GM23338 (cell line): ENCODE measurements at regions not wholly inside any gene's neighbourhood (a gene's known extent, or its start where the extent isn't known, plus 50 kb on each side); places are given as distances from the start of the nearest gene placed in this dataset.

Experiments used
- ATAC-seq: fragments of 200-7000 bp; cut with Tn5 transposase; 3 replicates; pipeline ENCODE4 v1.9.1; 2020
- DNase-seq: peaks from one replicate; pipeline ENCODE4 v3.0.0-alpha.2; 2015; ENCODE audit warnings: low spot score
- H2AFZ ChIP-seq: fragments of 200-600 bp; sonication (generic); 2 replicates; pipeline ENCODE4 v1.8.0; 2016; ENCODE audit warnings: antibody characterized with exemption, mild to moderate bottlenecking, moderate library complexity
- H3F3A ChIP-seq: fragments of 200-600 bp; sonication (generic); replicated peaks from 2 replicates; pipeline ENCODE4 v1.8.0; 2017; ENCODE audit warnings: antibody characterized with exemption, mixed run types, low read depth
- H3K27ac ChIP-seq: fragments of 200-600 bp; sonication (generic); 2 replicates; pipeline ENCODE4 v1.6.1; 2016; ENCODE audit warnings: low read depth
- H3K27me3 ChIP-seq: fragments of 200-600 bp; sonication (generic); 2 replicates; pipeline ENCODE4 v1.8.0; 2016; ENCODE audit warnings: mild to moderate bottlenecking, mixed run types, moderate library complexity; ENCODE audit not compliant: insufficient read depth
- H3K36me3 ChIP-seq: fragments of 200-600 bp; sonication (generic); 2 replicates; pipeline ENCODE4 v1.8.0; 2016; ENCODE audit warnings: mild to moderate bottlenecking; ENCODE audit not compliant: insufficient read depth
- H3K4me1 ChIP-seq: fragments of 200-600 bp; sonication (generic); 2 replicates; pipeline ENCODE4 v1.8.0; 2016; ENCODE audit warnings: mild to moderate bottlenecking, moderate library complexity; ENCODE audit not compliant: insufficient read depth
- H3K4me2 ChIP-seq: fragments of 200-600 bp; sonication (generic); 2 replicates; pipeline ENCODE4 v1.7.1; 2017; ENCODE audit warnings: mixed run types
- H3K4me3 ChIP-seq: fragments of 200-600 bp; sonication (generic); 2 replicates; pipeline ENCODE4 v1.6.1; 2016; ENCODE audit warnings: mixed run types
- H3K79me2 ChIP-seq: fragments of 200-600 bp; sonication (generic); replicated peaks from 2 replicates; pipeline ENCODE4 v1.8.0; 2017; ENCODE audit warnings: mild to moderate bottlenecking; ENCODE audit not compliant: insufficient read depth
- H3K9me2 ChIP-seq: fragments of 200-600 bp; sonication (generic); 2 replicates; pipeline ENCODE4 v1.8.0; 2017; ENCODE audit not compliant: insufficient read depth
- H4K20me1 ChIP-seq: fragments of 200-600 bp; sonication (generic); replicated peaks from 2 replicates; pipeline ENCODE4 v1.8.0; 2017; ENCODE audit warnings: mild to moderate bottlenecking; ENCODE audit not compliant: insufficient read depth
- H3K27ac Mint-ChIP-seq: 2 replicates; pipeline ENCODE4 v1.8.0; 2020; ENCODE audit warnings: inconsistent platforms, mild to moderate bottlenecking, moderate library complexity, mixed read lengths
- H3K27me3 Mint-ChIP-seq: 3 replicates; pipeline ENCODE4 v1.8.0; 2022; ENCODE audit warnings: low read depth, mild to moderate bottlenecking, moderate library complexity, mixed read lengths, inconsistent platforms; ENCODE audit not compliant: insufficient read depth, poor library complexity
- H3K36me3 Mint-ChIP-seq: 3 replicates; pipeline ENCODE4 v1.8.0; 2021; ENCODE audit warnings: low read depth, mild to moderate bottlenecking, inconsistent platforms, moderate library complexity, mixed read lengths
- H3K4me1 Mint-ChIP-seq: 3 replicates; pipeline ENCODE4 v1.8.0; 2020; ENCODE audit warnings: mild to moderate bottlenecking, inconsistent platforms, mixed read lengths
- H3K4me3 Mint-ChIP-seq: 3 replicates; pipeline ENCODE4 v1.8.0; 2021; ENCODE audit warnings: moderate library complexity, mild to moderate bottlenecking, inconsistent platforms, mixed read lengths
- H3K9me3 Mint-ChIP-seq: 3 replicates; pipeline ENCODE4 v1.8.0; 2020; ENCODE audit warnings: moderate library complexity, mild to moderate bottlenecking, inconsistent platforms, mixed read lengths
- CREB1 ChIP-seq: fragments of 250-450 bp; sonication (Bioruptor Pico); IDR thresholded peaks from 2 replicates; pipeline ENCODE4 v1.5.0; 2020; ENCODE audit warnings: low read depth, mild to moderate bottlenecking, moderate library complexity
- EZH2 ChIP-seq: fragments of 200-600 bp; sonication (generic); IDR thresholded peaks from one replicate; pipeline ENCODE4 v1.8.0; 2017; ENCODE audit warnings: antibody characterized with exemption, mild to moderate bottlenecking, low read depth; ENCODE audit not compliant: unreplicated experiment
- EZH2phosphoT487 ChIP-seq: fragments of 200-600 bp; sonication (generic); IDR thresholded peaks from one replicate; pipeline ENCODE4 v1.8.1; 2018; ENCODE audit warnings: antibody characterized with exemption; ENCODE audit not compliant: unreplicated experiment
- JUNB ChIP-seq: IDR thresholded peaks from one replicate; pipeline ENCODE4 v1.6.1; 2016; ENCODE audit warnings: antibody characterized with exemption; ENCODE audit not compliant: unreplicated experiment
- NANOG ChIP-seq: IDR thresholded peaks from 2 replicates; pipeline ENCODE4 v1.6.1; 2016; ENCODE audit warnings: antibody characterized with exemption, borderline replicate concordance
- POLR2AphosphoS5 ChIP-seq: IDR thresholded peaks from 2 replicates; pipeline ENCODE4 v1.6.1; 2016; ENCODE audit warnings: antibody characterized with exemption, low read depth
- STAT1 ChIP-seq: IDR thresholded peaks from one replicate; pipeline ENCODE4 v1.6.1; 2016; ENCODE audit warnings: antibody characterized with exemption; ENCODE audit not compliant: unreplicated experiment
- ZNF114 ChIP-seq: fragments of 250-450 bp; sonication (Bioruptor Pico); IDR thresholded peaks from 2 replicates; pipeline ENCODE4 v1.5.0; 2020; ENCODE audit warnings: mild to moderate bottlenecking, moderate library complexity
- ZNF331 ChIP-seq: fragments of 250-450 bp; sonication (Bioruptor Pico); IDR thresholded peaks from 2 replicates; pipeline ENCODE4 v1.5.0; 2020; ENCODE audit warnings: low read depth, mild to moderate bottlenecking, moderate library complexity
- TF ChIP-seq, protein P1 (sequence below), 2 experiments: fragments of 200-600 bp in 1 of 2; sonication (generic) in 1 of 2; conservative IDR thresholded peaks; 2 replicates each; pipeline versions ENCODE4 v1.5.1 to v1.6.1; 2016 to 2017; ENCODE audit warnings: antibody characterized with exemption in 2 of 2, low read depth in 2 of 2, mild to moderate bottlenecking in 2 of 2, moderate library complexity in 1 of 2
- TF ChIP-seq, protein P2 (sequence below): IDR thresholded peaks from one replicate; pipeline ENCODE4 v1.6.1; 2018; ENCODE audit warnings: antibody characterized with exemption; ENCODE audit not compliant: unreplicated experiment
- TF ChIP-seq, protein P3 (sequence below): fragments of 250-450 bp; sonication (Bioruptor Pico); IDR thresholded peaks from 2 replicates; pipeline ENCODE4 v1.5.0; 2020; ENCODE audit warnings: mild to moderate bottlenecking, moderate library complexity
- TF ChIP-seq, protein P4 (sequence below): IDR thresholded peaks from 2 replicates; pipeline ENCODE4 v1.6.1; 2016; ENCODE audit warnings: antibody characterized with exemption

DNA sequence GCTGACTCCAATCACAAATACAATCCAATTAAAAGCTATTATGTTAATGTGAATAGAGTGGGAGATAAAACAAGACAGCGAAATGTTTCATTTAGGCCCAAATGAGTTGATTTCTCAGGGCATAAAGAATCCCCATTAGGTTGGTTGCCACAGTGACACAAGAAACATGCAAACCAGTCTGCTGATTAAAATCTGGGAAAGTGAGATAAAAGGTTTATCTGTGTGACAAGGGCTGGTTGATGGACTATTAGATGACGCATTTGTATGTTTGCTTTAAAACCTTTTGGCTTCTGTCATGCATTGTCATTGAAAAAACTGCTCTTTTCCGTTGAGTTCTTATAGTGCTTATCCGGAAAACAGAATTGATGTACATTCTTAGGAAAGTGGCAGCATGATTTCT is 658.2 kb downstream of the GATA3 start (continued):
- TF ChIP-seq, protein P1, sequence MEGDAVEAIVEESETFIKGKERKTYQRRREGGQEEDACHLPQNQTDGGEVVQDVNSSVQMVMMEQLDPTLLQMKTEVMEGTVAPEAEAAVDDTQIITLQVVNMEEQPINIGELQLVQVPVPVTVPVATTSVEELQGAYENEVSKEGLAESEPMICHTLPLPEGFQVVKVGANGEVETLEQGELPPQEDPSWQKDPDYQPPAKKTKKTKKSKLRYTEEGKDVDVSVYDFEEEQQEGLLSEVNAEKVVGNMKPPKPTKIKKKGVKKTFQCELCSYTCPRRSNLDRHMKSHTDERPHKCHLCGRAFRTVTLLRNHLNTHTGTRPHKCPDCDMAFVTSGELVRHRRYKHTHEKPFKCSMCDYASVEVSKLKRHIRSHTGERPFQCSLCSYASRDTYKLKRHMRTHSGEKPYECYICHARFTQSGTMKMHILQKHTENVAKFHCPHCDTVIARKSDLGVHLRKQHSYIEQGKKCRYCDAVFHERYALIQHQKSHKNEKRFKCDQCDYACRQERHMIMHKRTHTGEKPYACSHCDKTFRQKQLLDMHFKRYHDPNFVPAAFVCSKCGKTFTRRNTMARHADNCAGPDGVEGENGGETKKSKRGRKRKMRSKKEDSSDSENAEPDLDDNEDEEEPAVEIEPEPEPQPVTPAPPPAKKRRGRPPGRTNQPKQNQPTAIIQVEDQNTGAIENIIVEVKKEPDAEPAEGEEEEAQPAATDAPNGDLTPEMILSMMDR (conservative IDR thresholded peaks at IDR 0.05; ENCODE audit: low read depth in 2 of 2): no peak
- TF ChIP-seq POLR2AphosphoS5 (no peak), ZNF114 (CRISPR knock-in tag) (no peak), JUNB (no peak), EZH2 (no peak), NANOG (no peak)

DNA sequence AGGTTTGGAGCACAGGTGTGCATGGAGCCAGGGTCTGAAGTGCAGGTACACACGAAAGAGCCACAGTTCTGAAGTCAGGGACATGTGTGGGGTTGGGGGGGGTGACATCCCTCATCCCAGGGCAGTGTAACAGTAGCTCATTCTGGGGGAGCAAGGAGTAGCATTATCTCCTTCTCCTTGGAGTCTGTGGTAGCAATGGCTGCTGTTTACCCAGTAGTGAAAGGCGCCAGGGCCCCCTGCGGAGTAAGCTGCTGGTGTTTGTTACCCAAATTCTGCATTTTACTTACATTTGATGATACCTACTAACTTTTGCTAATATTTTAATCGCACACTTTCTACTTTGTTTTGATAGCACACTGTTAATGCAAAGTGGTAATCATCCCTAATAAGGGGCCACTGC is 665.5 kb downstream of the GATA3 start:
- Mint-ChIP-seq H3K9me3 (peaks cover 6% of the 10 kb centered on the region; the same call in 2 of the 3 replicates), H3K27ac (no peak overlapping the region), H3K36me3 (no peaks in the 10 kb centered on the region; the same call in 2 of the 3 replicates), H3K27me3 (no peaks in the 10 kb centered on the region), H3K4me3 (no peak overlapping the region), H3K4me1 (peaks cover 2% of the 10 kb centered on the region; the same call in 2 of the 3 replicates)
- ATAC-seq (peak; percentile 56; the same call in 2 of the 3 replicates), DNase-seq (peak; percentile 7)
- Histone ChIP-seq H2AFZ (no peak overlapping the region; the same call in 1 of the 2 replicates), H3K27ac (no peak overlapping the region), H3K4me1 (no peaks in the 10 kb centered on the region), H4K20me1 (no peaks in the 10 kb centered on the region), H3K27me3 (no peaks in the 10 kb centered on the region), H3K36me3 (no peaks in the 10 kb centered on the region), H3F3A (no peaks in the 10 kb centered on the region), H3K79me2 (no peaks in the 10 kb centered on the region), H3K9me2 (no peaks in the 10 kb centered on the region), H3K4me2 (no peak overlapping the region), H3K4me3 (no peak overlapping the region)
- TF ChIP-seq POLR2AphosphoS5: no peak
- TF ChIP-seq, protein P2, sequence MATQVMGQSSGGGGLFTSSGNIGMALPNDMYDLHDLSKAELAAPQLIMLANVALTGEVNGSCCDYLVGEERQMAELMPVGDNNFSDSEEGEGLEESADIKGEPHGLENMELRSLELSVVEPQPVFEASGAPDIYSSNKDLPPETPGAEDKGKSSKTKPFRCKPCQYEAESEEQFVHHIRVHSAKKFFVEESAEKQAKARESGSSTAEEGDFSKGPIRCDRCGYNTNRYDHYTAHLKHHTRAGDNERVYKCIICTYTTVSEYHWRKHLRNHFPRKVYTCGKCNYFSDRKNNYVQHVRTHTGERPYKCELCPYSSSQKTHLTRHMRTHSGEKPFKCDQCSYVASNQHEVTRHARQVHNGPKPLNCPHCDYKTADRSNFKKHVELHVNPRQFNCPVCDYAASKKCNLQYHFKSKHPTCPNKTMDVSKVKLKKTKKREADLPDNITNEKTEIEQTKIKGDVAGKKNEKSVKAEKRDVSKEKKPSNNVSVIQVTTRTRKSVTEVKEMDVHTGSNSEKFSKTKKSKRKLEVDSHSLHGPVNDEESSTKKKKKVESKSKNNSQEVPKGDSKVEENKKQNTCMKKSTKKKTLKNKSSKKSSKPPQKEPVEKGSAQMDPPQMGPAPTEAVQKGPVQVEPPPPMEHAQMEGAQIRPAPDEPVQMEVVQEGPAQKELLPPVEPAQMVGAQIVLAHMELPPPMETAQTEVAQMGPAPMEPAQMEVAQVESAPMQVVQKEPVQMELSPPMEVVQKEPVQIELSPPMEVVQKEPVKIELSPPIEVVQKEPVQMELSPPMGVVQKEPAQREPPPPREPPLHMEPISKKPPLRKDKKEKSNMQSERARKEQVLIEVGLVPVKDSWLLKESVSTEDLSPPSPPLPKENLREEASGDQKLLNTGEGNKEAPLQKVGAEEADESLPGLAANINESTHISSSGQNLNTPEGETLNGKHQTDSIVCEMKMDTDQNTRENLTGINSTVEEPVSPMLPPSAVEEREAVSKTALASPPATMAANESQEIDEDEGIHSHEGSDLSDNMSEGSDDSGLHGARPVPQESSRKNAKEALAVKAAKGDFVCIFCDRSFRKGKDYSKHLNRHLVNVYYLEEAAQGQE: no peak
- no peak for TF ChIP-seq EZH2phosphoT487
- no peak for TF ChIP-seq JUNB
- TF ChIP-seq ZNF114 (CRISPR knock-in tag): no peak
- no peak for TF ChIP-seq CREB1 (CRISPR knock-in tag)
- TF ChIP-seq, protein P3, sequence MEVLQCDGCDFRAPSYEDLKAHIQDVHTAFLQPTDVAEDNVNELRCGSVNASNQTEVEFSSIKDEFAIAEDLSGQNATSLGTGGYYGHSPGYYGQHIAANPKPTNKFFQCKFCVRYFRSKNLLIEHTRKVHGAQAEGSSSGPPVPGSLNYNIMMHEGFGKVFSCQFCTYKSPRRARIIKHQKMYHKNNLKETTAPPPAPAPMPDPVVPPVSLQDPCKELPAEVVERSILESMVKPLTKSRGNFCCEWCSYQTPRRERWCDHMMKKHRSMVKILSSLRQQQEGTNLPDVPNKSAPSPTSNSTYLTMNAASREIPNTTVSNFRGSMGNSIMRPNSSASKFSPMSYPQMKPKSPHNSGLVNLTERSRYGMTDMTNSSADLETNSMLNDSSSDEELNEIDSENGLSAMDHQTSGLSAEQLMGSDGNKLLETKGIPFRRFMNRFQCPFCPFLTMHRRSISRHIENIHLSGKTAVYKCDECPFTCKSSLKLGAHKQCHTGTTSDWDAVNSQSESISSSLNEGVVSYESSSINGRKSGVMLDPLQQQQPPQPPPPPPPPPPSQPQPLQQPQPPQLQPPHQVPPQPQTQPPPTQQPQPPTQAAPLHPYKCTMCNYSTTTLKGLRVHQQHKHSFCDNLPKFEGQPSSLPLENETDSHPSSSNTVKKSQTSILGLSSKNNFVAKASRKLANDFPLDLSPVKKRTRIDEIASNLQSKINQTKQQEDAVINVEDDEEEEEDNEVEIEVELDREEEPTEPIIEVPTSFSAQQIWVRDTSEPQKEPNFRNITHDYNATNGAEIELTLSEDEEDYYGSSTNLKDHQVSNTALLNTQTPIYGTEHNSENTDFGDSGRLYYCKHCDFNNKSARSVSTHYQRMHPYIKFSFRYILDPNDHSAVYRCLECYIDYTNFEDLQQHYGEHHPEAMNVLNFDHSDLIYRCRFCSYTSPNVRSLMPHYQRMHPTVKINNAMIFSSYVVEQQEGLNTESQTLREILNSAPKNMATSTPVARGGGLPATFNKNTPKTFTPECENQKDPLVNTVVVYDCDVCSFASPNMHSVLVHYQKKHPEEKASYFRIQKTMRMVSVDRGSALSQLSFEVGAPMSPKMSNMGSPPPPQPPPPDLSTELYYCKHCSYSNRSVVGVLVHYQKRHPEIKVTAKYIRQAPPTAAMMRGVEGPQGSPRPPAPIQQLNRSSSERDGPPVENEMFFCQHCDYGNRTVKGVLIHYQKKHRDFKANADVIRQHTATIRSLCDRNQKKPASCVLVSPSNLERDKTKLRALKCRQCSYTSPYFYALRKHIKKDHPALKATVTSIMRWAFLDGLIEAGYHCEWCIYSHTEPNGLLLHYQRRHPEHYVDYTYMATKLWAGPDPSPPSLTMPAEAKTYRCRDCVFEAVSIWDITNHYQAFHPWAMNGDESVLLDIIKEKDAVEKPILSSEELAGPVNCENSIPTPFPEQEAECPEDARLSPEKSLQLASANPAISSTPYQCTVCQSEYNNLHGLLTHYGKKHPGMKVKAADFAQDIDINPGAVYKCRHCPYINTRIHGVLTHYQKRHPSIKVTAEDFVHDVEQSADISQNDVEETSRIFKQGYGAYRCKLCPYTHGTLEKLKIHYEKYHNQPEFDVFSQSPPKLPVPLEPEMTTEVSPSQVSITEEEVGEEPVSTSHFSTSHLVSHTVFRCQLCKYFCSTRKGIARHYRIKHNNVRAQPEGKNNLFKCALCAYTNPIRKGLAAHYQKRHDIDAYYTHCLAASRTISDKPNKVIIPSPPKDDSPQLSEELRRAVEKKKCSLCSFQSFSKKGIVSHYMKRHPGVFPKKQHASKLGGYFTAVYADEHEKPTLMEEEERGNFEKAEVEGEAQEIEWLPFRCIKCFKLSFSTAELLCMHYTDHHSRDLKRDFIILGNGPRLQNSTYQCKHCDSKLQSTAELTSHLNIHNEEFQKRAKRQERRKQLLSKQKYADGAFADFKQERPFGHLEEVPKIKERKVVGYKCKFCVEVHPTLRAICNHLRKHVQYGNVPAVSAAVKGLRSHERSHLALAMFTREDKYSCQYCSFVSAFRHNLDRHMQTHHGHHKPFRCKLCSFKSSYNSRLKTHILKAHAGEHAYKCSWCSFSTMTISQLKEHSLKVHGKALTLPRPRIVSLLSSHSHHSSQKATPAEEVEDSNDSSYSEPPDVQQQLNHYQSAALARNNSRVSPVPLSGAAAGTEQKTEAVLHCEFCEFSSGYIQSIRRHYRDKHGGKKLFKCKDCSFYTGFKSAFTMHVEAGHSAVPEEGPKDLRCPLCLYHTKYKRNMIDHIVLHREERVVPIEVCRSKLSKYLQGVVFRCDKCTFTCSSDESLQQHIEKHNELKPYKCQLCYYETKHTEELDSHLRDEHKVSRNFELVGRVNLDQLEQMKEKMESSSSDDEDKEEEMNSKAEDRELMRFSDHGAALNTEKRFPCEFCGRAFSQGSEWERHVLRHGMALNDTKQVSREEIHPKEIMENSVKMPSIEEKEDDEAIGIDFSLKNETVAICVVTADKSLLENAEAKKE (CRISPR knock-in tag): no peak
- TF ChIP-seq EZH2: no peak
- TF ChIP-seq, protein P4, sequence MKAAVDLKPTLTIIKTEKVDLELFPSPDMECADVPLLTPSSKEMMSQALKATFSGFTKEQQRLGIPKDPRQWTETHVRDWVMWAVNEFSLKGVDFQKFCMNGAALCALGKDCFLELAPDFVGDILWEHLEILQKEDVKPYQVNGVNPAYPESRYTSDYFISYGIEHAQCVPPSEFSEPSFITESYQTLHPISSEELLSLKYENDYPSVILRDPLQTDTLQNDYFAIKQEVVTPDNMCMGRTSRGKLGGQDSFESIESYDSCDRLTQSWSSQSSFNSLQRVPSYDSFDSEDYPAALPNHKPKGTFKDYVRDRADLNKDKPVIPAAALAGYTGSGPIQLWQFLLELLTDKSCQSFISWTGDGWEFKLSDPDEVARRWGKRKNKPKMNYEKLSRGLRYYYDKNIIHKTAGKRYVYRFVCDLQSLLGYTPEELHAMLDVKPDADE: no peak
- TF ChIP-seq NANOG: no peak
- TF ChIP-seq STAT1: no peak
- TF ChIP-seq ZNF331: no peak
